GM19035 (cell line): ENCODE measurements at regions not wholly inside any gene's neighbourhood (a gene's known extent, or its start where the extent isn't known, plus 50 kb on each side); places are given as distances from the start of the nearest gene placed in this dataset.

Source experiments
- ATAC-seq: cut with Tn5 transposase; IDR thresholded peaks from one replicate; pipeline ENCODE4 v1.9.1; 2021; ENCODE audit not compliant: unreplicated experiment

DNA sequence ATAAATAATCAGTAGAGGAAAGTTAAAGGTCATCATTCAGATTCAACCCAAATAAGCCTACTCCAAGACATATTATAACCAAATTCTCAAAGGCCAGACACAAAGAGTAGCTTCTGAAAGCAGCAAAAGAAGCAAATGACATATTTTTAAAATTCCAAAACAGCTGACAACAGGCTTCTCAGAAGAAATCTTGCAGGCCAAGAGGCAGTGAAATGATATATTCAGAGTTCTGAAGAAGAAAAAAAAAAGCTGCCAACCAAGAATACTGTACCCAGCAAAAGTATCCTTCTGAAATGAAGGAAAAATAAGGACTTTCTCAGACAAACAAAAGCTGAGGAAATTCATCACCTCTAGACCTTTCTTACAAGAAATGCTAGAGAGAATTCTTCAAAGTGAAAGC is 787.1 kb upstream of the TENM4 start:
- no peak for ATAC-seq

DNA sequence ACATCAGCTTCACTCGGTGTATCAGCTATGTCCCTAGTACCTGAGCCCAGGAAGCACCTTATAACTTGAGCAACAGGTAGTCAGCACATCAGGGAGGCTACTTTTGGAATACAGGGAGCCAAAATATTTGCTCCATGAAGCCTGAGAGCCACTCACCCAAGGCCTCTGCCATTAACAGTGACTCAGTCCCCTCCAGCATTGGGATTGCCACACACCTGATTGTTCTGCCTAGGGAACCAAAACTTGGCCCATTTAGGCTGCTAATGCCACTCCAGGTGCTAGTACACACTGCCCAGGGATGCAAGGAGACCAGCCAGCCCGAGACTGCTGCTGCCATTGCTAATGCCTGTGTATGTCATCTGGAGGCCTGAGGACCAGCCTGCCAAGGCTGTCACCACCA is 773.6 kb upstream of the TENM4 start:
- ATAC-seq = no peak

DNA sequence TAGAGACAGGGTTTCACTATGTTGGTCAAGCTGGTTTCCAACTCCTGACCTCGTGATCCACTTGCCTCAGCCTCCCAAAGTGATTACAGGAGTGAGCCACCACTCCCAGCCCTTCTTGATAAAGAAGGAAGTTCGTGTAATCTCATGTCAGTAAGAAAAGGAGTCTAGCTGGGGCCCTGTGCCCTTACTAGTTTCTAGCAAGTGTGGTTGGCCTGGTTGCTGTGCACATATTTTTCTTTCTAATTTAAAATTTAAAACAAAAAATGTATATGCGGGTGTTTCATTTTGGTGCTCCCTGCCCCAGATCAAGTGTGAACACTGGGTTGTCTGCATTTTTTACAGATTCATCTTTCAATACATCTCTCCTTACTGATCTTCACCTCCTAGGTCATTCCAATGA is 770.8 kb upstream of the TENM4 start:
- ATAC-seq = no peak

DNA sequence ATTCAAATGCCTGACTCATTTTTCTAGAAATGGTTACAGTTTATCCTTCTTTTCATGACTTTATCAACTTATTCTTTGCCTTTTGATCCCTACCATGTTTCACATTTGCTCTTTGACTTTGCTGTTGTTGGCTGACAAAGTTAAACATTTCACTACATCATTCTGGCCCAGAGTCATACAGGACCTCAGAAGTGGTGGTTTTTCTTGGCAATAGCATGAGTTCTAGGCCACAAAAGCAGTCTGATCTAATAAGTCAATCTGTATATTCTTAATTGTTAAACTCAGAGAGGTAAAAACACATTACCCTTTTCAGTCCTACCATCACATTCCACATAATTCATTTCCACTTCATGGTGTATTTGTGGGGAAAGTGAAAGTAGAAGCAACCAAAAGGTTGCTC is 763.2 kb upstream of the TENM4 start:
- no peak for ATAC-seq

DNA sequence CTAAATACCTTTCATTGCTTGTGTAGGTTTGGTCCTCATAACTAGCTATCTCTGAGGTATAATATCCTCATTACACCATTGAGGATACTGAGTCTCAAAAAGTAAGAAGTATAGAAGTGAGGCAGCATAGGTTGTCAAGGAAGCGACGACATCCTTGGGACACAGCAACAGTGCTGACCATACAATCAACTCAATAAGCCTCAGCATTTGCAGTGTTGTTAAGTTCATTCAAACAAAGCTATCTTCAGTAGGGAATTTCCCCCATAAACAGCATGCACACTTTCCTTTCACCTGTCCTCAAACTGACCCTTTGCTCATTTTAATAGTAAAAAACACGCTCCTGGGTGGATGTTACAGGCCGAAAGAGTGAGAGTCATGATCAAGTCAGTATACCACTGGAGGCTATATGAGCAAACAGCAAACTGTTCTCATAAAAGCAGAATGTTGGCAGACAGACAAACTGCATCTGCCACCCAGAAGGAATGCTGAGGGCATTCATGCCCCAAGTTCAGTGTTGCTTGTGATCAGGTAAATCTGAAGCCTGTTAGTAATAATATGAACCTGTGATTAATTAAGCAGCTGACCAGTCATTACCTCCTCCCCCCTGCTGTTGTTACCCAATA is 756.2 kb upstream of the TENM4 start:
- no peak for ATAC-seq

DNA sequence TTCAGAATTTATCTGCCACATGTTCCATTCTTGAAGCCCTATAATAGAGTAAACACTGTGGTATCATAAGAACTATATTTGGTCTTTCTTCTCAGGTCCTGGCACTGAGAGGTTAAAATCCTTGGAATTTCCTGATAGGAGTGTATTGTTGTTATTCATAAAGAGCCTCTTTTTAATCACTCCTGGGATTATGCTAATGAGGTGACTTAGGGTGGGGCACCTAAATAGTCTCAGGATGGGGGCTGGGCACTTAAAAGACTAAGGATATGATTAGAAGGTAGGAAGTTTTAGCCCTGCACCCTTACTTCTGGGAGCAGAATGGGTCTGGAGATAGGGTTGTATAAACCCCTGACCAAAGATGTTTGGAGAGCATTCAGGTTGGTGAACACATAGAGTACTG is 755.2 kb upstream of the TENM4 start:
- no peak for ATAC-seq

DNA sequence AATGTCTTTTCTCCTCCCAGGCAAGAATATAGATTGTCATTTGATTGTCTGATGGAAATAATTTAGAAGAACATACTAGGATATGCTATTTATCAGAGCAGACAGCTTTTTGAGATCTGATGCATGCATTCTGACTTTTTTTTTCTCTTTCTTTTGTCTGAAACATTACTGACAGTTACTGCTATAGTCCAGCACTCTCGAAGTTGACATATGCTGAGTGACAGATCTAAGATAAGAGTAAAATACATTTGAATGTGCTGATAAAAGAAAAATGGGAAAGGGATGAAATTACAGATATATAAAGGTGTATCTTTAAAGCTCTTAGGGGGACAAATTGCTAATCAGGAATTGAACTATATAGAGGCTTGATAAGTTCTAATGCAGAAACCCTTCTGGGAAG is 753.8 kb upstream of the TENM4 start:
- no peak for ATAC-seq

DNA sequence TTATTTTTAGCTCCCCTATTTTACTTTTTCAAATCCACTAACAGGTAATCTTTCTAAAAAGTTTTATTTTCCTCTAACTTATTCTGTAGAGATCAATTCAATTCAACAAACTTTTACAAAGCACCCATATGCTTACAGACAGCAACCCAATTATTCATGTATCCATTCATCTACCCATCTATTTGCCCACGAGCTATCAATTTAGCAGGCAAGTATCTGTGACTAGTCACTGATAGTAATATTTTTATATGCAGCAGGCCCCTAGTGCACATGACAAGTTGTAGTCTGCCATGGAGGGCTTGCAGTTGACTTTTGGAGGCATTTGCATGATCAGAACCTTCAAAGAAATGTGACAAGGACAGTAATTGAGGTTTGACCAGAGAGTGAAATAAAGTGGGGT is 753.2 kb upstream of the TENM4 start:
- ATAC-seq = no peak

DNA sequence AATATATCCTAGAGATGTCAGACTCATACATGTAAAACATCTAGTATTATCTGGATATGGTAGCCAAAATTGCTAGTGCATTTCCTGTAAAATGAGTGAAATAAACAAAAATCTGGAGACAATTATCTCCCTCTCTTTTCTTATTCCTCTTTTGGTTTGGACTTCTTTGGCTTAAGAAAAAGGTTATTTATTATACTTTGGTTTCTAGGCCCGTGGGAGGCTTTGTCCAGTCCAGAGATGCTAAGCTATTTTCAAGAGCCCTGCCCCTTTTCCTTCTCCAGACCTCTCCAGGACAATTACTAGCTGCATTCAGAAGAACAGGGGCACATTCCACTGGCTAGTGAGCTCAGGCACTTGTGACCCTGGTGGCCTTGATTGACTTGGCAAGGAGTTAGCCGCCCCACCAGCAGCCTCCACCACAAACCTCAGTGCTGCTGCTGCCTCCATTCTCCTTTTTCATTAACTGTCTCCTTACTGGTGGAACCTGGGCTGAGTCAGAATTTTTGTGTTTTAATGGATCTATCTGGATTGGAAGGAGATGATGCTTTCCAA is 747.3 kb upstream of the TENM4 start:
- ATAC-seq = no peak

DNA sequence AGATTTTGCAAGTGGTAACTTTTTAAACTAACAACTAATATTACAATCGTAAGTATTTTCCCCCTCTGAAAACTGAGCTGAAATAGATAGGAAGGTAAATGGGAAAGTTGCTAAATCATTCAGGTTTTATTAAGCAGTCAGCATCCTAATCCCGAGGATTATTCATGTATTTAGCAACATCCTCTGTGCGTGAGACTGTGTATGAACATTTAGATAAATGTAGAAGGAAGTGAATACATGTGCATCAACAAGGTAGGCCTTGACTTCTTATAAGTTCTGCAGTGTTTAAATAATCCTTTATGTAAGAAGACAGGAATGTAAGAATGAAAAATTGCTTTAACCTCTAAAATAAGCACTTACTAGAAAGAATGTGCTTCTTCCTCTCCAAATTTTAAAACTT is 745.9 kb upstream of the TENM4 start:
- ATAC-seq = no peak

DNA sequence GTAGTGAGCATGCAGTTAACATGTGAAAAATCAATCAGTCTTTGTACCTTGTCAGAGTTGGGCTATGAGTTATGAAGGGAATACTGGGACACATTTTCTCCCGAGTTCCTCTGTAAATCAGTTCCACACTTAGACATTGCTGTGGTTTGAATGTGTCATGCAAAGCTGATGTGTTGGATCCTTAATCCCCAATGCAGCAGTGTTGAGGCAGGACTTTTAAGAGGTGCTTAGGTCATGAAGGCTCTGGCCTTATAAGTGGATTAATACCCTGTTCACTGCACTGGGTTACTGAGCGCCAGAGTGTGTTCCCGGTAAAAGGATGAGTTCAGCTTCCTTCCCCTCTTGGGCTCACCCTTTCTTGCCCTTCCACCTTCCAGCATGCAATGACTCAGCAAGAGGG is 742.1 kb upstream of the TENM4 start:
- ATAC-seq = no peak

DNA sequence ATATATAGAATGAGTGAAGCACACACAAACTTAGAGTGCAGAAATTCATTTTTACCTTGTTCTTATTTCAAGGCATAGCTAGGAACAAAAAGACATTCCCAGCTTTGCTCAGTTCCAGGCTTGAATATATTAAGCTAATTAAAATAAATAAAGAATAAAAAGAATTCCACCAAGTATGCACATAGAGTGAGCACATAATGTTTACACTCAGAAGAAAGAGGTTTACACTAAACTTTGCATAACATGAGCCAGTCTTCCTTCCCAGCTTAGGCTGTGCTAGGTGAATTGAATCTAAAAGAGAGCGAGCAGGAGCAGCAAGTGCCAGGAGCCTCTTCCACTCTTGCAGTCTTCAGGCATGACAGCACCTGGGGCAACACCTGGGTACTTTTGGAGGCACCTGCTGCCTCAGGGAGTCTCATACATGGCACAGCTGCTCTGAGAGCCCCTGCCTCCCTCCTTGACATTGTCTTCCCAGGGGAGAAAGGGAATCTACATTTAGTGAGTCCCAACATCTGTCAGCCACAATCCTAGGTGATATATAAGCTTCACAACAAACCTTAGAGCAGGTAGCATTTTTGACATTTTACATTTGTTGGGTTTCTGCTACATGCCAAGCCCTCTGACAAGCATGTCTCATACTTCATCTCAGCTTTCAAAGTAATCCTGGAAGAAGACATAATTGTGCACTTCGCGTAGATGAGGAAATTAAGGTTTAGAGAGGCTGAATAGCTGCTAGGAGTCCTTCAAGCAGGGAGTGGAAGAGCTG is 732.7 kb upstream of the TENM4 start:
- ATAC-seq = no peak

DNA sequence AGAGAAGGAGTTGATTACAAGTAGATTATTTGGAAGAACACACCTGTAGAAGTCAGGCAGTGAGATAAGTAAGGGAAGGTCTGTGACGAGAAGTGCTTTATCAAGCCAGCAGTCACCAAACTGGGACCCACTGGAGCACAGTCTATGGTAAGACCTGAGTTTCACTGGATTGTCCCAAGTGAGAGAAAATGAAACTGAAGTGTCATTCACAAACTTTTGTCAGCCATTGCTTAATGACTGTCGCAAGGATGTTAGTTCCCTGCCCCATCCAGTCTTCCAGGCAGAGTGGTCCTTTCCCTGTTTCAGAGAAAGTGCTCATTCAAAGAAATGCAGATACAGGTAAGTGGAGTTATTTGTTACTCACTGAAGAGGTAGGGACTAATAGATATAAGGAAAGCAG is 728.0 kb upstream of the TENM4 start:
- no peak for ATAC-seq

DNA sequence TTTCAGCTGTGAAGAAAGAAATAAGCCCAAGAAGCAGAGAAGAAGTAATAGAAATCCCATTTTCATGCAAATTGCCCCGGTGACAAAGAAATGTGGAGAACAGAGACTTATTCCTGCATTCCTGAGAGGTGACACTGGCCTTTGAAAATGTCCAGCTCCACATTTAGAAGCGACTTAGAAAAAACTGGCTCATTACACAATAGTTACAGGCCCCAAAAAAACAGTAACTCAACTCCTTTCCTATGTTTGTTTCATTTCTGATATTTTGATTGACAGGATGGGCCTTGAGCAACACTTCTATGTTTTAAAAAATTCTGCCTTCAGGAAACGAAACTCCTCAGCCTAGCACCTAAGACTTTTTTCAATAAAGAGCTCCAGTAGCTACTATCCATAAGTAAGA is 726.9 kb upstream of the TENM4 start:
- no peak for ATAC-seq

DNA sequence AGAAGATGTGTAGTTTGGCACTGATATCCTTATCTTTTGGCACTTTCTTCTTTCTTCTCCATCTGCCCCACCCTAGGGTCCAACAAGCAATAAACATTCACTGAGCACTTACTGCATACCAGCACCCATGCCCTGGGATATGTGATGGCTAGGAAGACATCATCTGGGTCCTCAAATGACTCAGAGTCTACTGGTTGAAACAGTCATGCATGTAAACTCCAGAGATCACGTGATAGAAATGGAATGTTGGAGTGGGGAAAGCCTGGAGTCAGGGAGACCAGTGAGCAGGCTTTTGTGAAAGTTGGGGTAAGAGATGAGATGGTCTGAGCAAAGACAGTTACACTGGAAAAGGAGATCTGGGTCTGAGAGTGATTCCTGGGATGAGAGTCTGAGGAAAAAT is 724.9 kb upstream of the TENM4 start:
- no peak for ATAC-seq

DNA sequence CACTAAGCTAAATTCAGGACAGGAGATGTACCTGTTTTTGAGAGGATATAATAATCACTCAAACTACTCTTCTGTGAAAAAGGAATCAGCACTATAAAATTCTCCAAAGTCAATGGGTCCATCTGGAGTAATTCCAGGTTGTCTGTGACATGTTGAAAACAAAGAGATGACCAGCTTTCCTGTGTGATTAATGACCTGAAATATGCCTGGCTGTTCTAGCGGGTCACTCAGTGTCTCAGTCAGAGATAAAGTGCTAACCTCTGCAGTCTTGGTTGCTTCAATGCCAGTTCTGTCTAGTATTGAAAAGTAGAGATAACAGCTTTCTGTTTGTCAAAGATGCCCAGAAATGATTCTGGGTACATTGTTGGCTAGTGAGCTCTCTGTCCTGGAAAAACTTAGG is 722.6 kb upstream of the TENM4 start:
- ATAC-seq = no peak

DNA sequence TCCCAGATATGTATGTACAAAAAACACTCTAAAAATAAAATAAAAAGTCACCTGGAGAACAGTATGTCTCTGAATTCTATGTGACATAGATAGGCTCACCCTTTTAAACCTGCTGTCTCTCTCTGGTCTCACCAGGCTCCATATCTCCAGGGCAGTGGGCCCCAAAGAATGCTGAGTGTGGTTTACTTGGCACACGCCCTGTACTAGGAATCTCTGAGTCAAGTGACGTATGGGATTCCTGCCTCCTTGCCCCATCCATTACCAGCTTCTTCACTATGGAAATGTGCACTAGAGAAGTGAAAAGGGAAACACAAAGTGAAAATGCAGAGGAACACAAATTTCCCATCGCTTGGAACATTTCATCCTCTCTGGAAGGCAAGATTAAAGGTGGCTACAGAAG is 722.2 kb upstream of the TENM4 start:
- ATAC-seq = no peak

DNA sequence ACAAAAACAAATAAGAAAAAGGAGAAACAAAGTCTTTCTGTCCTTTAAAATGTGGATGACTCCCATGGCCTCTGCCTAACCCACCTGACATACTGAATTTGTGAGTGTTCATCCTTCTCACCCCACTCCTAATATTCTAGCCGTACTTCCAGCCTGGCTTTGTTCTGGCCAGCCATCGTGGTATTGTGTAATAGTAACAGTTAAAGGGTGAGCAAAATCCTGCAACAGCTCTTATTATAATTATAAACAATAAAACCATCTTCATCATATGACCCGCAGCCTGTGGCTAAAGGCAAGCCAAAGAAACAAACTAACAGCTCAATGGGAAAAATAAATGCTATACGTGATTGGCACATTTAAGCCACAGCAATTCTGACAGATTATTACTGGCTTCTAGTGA is 721.6 kb upstream of the TENM4 start:
- ATAC-seq = no peak

DNA sequence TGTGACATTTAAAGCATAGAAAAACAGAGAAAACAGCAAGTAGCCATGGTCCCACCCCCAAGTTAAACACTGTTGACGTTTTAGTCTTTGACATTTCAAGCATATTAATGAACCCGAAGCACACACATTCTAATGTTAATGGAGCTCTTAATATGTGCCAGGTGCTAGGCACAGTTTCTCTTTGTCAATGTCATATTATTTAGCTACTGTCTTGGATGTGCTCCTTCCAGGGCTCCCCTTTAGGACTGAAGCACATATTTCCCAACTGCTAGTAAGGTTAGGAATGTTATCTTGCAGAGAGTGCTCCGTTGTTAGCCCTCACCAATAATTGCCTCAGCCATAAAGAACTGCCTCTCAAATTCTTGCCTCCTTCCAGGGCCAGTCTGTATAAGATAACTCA is 716.6 kb upstream of the TENM4 start:
- ATAC-seq = no peak

DNA sequence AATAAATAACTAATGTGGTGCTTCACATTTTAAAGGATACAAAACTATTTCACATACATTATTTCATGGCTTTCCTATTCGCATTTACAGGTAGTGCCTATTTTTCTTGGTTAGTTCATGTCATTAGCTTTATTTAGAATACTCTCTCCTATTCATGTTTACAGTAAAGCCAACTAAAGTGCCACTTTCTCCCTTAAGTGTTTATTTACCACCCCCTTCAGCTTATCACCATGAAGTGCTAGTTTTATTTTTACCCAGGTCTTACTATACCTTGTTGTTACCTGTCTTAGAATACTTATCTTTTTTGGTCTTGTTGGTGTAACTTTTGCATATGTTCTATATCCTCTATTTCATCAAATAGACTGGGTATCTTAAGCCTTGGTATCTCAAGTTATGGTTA is 715.2 kb upstream of the TENM4 start:
- ATAC-seq = no peak

DNA sequence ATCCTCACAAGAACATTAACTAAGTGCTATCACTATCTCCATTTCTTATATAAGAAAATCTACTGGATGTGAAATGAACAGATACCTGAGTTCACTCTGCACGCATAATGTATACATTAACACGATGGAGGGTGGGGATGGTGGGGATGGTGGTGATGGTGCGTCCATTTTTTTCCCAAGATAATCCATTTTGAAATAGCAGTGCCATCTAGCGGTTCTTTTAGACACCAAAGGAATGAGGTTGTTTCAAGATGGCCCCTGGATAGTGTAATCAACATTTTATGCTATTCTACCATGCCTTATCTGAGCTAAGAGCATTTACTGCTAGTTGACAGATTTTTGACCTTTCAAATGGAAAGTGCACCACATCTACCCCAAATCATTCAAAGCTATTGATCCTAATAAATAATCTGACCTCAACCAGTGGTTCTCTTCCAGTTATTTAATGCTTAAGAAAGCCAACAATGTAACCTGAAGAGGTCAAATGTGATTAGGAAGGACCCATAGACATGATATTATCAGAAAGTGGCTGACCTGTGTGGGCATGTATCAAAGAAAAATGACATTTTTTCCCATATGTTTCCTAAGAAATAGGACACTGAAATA is 714.7 kb upstream of the TENM4 start:
- no peak for ATAC-seq

DNA sequence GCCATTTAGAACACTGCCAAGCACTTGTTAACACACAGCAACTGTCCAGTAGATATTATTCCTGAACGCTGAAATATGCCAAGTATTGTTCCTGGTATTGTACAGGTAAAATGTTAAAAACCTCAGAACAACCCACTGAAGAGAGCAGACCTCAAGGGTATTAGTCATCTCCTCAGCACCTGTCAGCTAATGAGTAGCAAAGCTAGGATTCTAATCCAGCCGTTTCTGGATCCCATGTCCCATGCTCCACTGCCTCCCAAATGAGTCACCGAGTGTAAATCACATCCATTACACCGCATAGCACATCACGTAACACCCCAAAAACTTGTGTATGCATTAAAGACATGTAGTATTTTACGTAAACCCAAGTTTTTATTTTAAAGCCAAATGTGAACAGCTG is 705.4 kb upstream of the TENM4 start:
- no peak for ATAC-seq
